IPS-18c (cell line): ENCODE measurements at regions not wholly inside any gene's neighbourhood (a gene's known extent, or its start where the extent isn't known, plus 50 kb on each side); places are given as distances from the start of the nearest gene placed in this dataset.

ENCODE experiments used
- H3K4me3 ChIP-seq: 2 replicates; pipeline ENCODE4 v1.7.0; 2013; ENCODE audit warnings: low read depth, mild to moderate bottlenecking, low read length, moderate library complexity; ENCODE audit not compliant: insufficient read depth
- H3K9me3 ChIP-seq: one replicate; pipeline ENCODE4 v1.6.1; 2013; ENCODE audit warnings: mild to moderate bottlenecking, low read length, moderate library complexity; ENCODE audit not compliant: control insufficient read depth, insufficient read depth

- no peak overlapping the region for H3K4me3 ChIP-seq
- no peaks in the 10 kb centered on the region for H3K9me3 ChIP-seq
These were observed 82.0 kb downstream of the MICALL2 start for GRCh38 chr7:1377111-1377909.

GRCh38 chr7:1378610-1379601 is 80.4 kb downstream of the MICALL2 start:
- no peaks in the 10 kb centered on the region for H3K9me3 ChIP-seq
- H3K4me3 ChIP-seq: no peak overlapping the region

- no peak overlapping the region for H3K4me3 ChIP-seq
These were observed 78.9 kb downstream of the MICALL2 start for GRCh38 chr7:1380231-1380815.

GRCh38 chr7:1380821-1381580 is 78.3 kb downstream of the MICALL2 start:
- no peaks in the 10 kb centered on the region for H3K9me3 ChIP-seq
- no peak overlapping the region for H3K4me3 ChIP-seq

More at GRCh38 chr7:1380231-1380815, 78.9 kb downstream of the MICALL2 start:
- no peaks in the 10 kb centered on the region for H3K9me3 ChIP-seq

- H3K9me3 ChIP-seq: no peaks in the 10 kb centered on the region
- H3K4me3 ChIP-seq: no peak overlapping the region
These were observed 76.5 kb downstream of the MICALL2 start for GRCh38 chr7:1382553-1383397.

- H3K9me3 ChIP-seq: no peaks in the 10 kb centered on the region
- H3K4me3 ChIP-seq: no peak overlapping the region
These were observed 75.7 kb downstream of the MICALL2 start for GRCh38 chr7:1383398-1384112.

- H3K4me3 ChIP-seq: no peak overlapping the region
- H3K9me3 ChIP-seq: no peaks in the 10 kb centered on the region
These were observed 75.2 kb downstream of the MICALL2 start for GRCh38 chr7:1384113-1384415.
